ENCODE measurements at regions not wholly inside any gene's neighbourhood (a gene's known extent, or its start where the extent isn't known, plus 50 kb on each side); places are given as distances from the start of the nearest gene placed in this dataset.

- no peak for TF ChIP-seq USF1 (CRISPR knock-in tag; IDR thresholded peaks at IDR 0.05)
- TF ChIP-seq RORB (CRISPR knock-in tag; IDR thresholded peaks at IDR 0.05), result no peak
Measured at GRCh38 chr19:29145756-29146155, 67.2 kb downstream of the UQCRFS1 start (continued).

- peaks cover 52% of the 10 kb centered on the region for H3K27me3 Mint-ChIP-seq (ENCODE audit: low read depth)
- no peak overlapping the region for H3K27ac Mint-ChIP-seq
- H3K36me3 Mint-ChIP-seq, result peaks cover 23% of the 10 kb centered on the region
- H3K4me3 Mint-ChIP-seq, result no peak overlapping the region
- no peak for TF ChIP-seq NFATC4 (CRISPR knock-in tag; IDR thresholded peaks at IDR 0.05)
- no peak for TF ChIP-seq ZNF532 (CRISPR knock-in tag; IDR thresholded peaks at IDR 0.05; ENCODE audit: borderline replicate concordance)
- no peak for TF ChIP-seq GABPB1 (CRISPR knock-in tag; IDR thresholded peaks at IDR 0.05)
- no peak for TF ChIP-seq ZNF263 (CRISPR knock-in tag; IDR thresholded peaks at IDR 0.05; ENCODE audit: low read depth)
- TF ChIP-seq CBFB (CRISPR knock-in tag; IDR thresholded peaks at IDR 0.05; ENCODE audit: low read depth), result no peak
- no peak for TF ChIP-seq E2F4 (CRISPR knock-in tag; IDR thresholded peaks at IDR 0.05; ENCODE audit: borderline replicate concordance, low read depth)
- no peak for TF ChIP-seq NFYB (CRISPR knock-in tag; conservative IDR thresholded peaks at IDR 0.05; ENCODE audit: low read depth)
- no peak for TF ChIP-seq MAX (CRISPR knock-in tag; IDR thresholded peaks at IDR 0.05)
- no peak for TF ChIP-seq IRF1 (CRISPR knock-in tag; IDR thresholded peaks at IDR 0.05)
- CTCF ChIA-PET, result interaction anchor here (0.9 kb wide), 1 partner anchor 22 kb away, joined by 3 read pairs; no protein-coding TSS in a partner anchor
- DNase-seq (ENCODE audit: low spot score) (no peak), ATAC-seq (no peak)
- POLR2A ChIA-PET, result no interaction called here
- H3K4me1 Mint-ChIP-seq, result no peaks in the 10 kb centered on the region
- H3K9me3 Mint-ChIP-seq, result peaks cover 34% of the 10 kb centered on the region
Measured at GRCh38 chr19:29143183-29143582, 69.8 kb downstream of the UQCRFS1 start.

GRCh38 chr19:29139227-29139626, 73.7 kb downstream of the UQCRFS1 start:
- CTCF ChIA-PET, result no interaction called here
- H3K36me3 Mint-ChIP-seq, result peaks cover 36% of the 10 kb centered on the region
- H3K27ac Mint-ChIP-seq, result no peak overlapping the region
- peaks cover 47% of the 10 kb centered on the region for H3K27me3 Mint-ChIP-seq (ENCODE audit: low read depth)
- ATAC-seq (no peak), DNase-seq (ENCODE audit: low spot score) (no peak)
- no peak overlapping the region for H3K4me3 Mint-ChIP-seq
- H3K4me1 Mint-ChIP-seq, result no peaks in the 10 kb centered on the region
- H3K9me3 Mint-ChIP-seq, result peaks cover 69% of the 10 kb centered on the region
- POLR2A ChIA-PET, result no interaction called here
- no peak for TF ChIP-seq ZNF512 (CRISPR knock-in tag; IDR thresholded peaks at IDR 0.05; ENCODE audit: borderline replicate concordance)
- TF ChIP-seq TEAD1 (CRISPR knock-in tag; IDR thresholded peaks at IDR 0.05), result no peak
- no peak for TF ChIP-seq GTF2I (CRISPR knock-in tag; conservative IDR thresholded peaks at IDR 0.05)
- no peak for TF ChIP-seq ZNF263 (CRISPR knock-in tag; IDR thresholded peaks at IDR 0.05; ENCODE audit: low read depth)
- TF ChIP-seq ATF3 (CRISPR knock-in tag; conservative IDR thresholded peaks at IDR 0.05), result no peak
- no peak for TF ChIP-seq SMAD3 (CRISPR knock-in tag; IDR thresholded peaks at IDR 0.05; ENCODE audit: borderline replicate concordance)
- no peak for TF ChIP-seq OVOL2 (CRISPR knock-in tag; IDR thresholded peaks at IDR 0.05; ENCODE audit: borderline replicate concordance)
- TF ChIP-seq NR2C2 (CRISPR knock-in tag; IDR thresholded peaks at IDR 0.05), result no peak
- TF ChIP-seq ELF4 (CRISPR knock-in tag; IDR thresholded peaks at IDR 0.05; ENCODE audit: low read depth), result no peak
- no peak for TF ChIP-seq STAT6 (CRISPR knock-in tag; conservative IDR thresholded peaks at IDR 0.05; ENCODE audit: low read depth)
- no peak for TF ChIP-seq NR3C1 (CRISPR knock-in tag; conservative IDR thresholded peaks at IDR 0.05; ENCODE audit: low read depth)

All from WTC11 (cell line).